Mesendoderm (in vitro differentiated cells): ENCODE measurements at regions not wholly inside any gene's neighbourhood (a gene's known extent, or its start where the extent isn't known, plus 50 kb on each side); places are given as distances from the start of the nearest gene placed in this dataset.

ENCODE experiments used
- DNase-seq: peaks from one replicate; pipeline ENCODE4 v3.0.0; 2013
- H2AK5ac ChIP-seq: 2 replicates; pipeline ENCODE4 v1.6.1; 2013; ENCODE audit warnings: low read length, inconsistent platforms
- H2BK120ac ChIP-seq: 2 replicates; pipeline ENCODE4 v1.6.1; 2013; ENCODE audit warnings: low read depth, mild to moderate bottlenecking, low read length, moderate library complexity, mixed read lengths
- H2BK15ac ChIP-seq: replicated peaks from 2 replicates; pipeline ENCODE4 v1.6.1; 2013; ENCODE audit warnings: low read depth, mild to moderate bottlenecking, moderate library complexity
- H2BK5ac ChIP-seq: 2 replicates; pipeline ENCODE4 v1.6.1; 2013; ENCODE audit warnings: low read length, inconsistent platforms
- H3K18ac ChIP-seq: 2 replicates; pipeline ENCODE4 v1.6.1; 2013; ENCODE audit warnings: mild to moderate bottlenecking, low read length, mixed read lengths
- H3K23ac ChIP-seq: one replicate; pipeline ENCODE4 v1.6.1; 2013; ENCODE audit warnings: low read length
- H3K27ac ChIP-seq: 2 replicates; pipeline ENCODE4 v1.5.1; 2013; ENCODE audit warnings: low read depth, mild to moderate bottlenecking, inconsistent platforms, low read length, moderate library complexity
- H3K27me3 ChIP-seq: 2 replicates; pipeline ENCODE4 v1.6.1; 2013; ENCODE audit warnings: low read length, control low read depth, mild to moderate bottlenecking, inconsistent platforms; ENCODE audit not compliant: insufficient read depth, poor library complexity
- H3K36me3 ChIP-seq: 2 replicates; pipeline ENCODE4 v1.6.1; 2013; ENCODE audit warnings: low read length, inconsistent platforms; ENCODE audit not compliant: control insufficient read depth, insufficient read depth
- H3K4ac ChIP-seq: one replicate; pipeline ENCODE4 v1.6.1; 2013; ENCODE audit warnings: low read depth, mild to moderate bottlenecking, low read length, moderate library complexity
- H3K4me1 ChIP-seq: 2 replicates; pipeline ENCODE4 v1.6.1; 2013; ENCODE audit warnings: low read depth, low read length, inconsistent platforms; ENCODE audit not compliant: control insufficient read depth
- H3K4me2 ChIP-seq: 2 replicates; pipeline ENCODE4 v1.6.1; 2013; ENCODE audit warnings: low read length
- H3K4me3 ChIP-seq: 2 replicates; pipeline ENCODE4 v1.5.1; 2013; ENCODE audit warnings: mild to moderate bottlenecking, low read length
- H3K56ac ChIP-seq: one replicate; pipeline ENCODE4 v1.6.1; 2013; ENCODE audit warnings: low read length
- H3K79me1 ChIP-seq: 2 replicates; pipeline ENCODE4 v1.6.1; 2013; ENCODE audit warnings: low read length, inconsistent platforms
- H3K79me2 ChIP-seq: 2 replicates; pipeline ENCODE4 v1.6.1; 2013; ENCODE audit warnings: mild to moderate bottlenecking, low read length; ENCODE audit not compliant: control insufficient read depth, insufficient read depth
- H3K9ac ChIP-seq: 2 replicates; pipeline ENCODE4 v1.6.1; 2013; ENCODE audit warnings: low read length, inconsistent platforms
- H4K5ac ChIP-seq: one replicate; pipeline ENCODE4 v1.6.1; 2013; ENCODE audit warnings: low read length
- H4K8ac ChIP-seq: one replicate; pipeline ENCODE4 v1.6.1; 2013; ENCODE audit warnings: low read depth, mild to moderate bottlenecking, control low read depth, low read length, moderate library complexity
- WGBS: extraction: QIAGEN DNeasy Blood & Tissue Kit; methylation state at CpG from one replicate; pipeline ENCODE4 v1.1.7; 2013; ENCODE audit warnings: low lambda C conversion rate, missing lambda C conversion rate; ENCODE audit not compliant: insufficient coverage; ENCODE audit errors: extremely low coverage; 5-methylcytosine and 5-hydroxymethylcytosine counted together

GRCh38 chr17:13775450-13775849 lies 173.7 kb upstream of the HS3ST3A1 start:
- Histone ChIP-seq H3K79me2 (no peaks in the 10 kb centered on the region), H2BK15ac (no peak overlapping the region), H3K4me3 (no peak overlapping the region), H4K8ac (no peak overlapping the region), H3K56ac (no peak overlapping the region), H2AK5ac (no peak overlapping the region), H2BK5ac (no peak overlapping the region), H3K4me2 (no peak overlapping the region), H3K36me3 (no peaks in the 10 kb centered on the region), H3K4me1 (no peaks in the 10 kb centered on the region), H2BK120ac (no peak overlapping the region), H3K23ac (no peak overlapping the region), H3K79me1 (no peaks in the 10 kb centered on the region), H3K27me3 (no peaks in the 10 kb centered on the region), H3K4ac (no peak overlapping the region), H3K9ac (no peak overlapping the region), H3K27ac (no peak overlapping the region), H3K18ac (no peak overlapping the region), H4K5ac (no peak overlapping the region)
- DNase-seq: no peak
- WGBS: no CpG with 5 or more reads among the region's 3 CpGs

GRCh38 chr17:13776027-13776551 lies 174.4 kb upstream of the HS3ST3A1 start:
- Histone ChIP-seq H3K79me2 (no peaks in the 10 kb centered on the region), H4K5ac (no peak overlapping the region), H2AK5ac (no peak overlapping the region), H4K8ac (no peak overlapping the region), H2BK15ac (no peak overlapping the region), H3K18ac (no peak overlapping the region), H3K36me3 (no peaks in the 10 kb centered on the region), H3K27me3 (no peaks in the 10 kb centered on the region), H2BK5ac (no peak overlapping the region), H3K79me1 (no peaks in the 10 kb centered on the region), H3K9ac (no peak overlapping the region), H3K56ac (no peak overlapping the region), H3K4me1 (no peaks in the 10 kb centered on the region), H3K27ac (no peak overlapping the region), H3K4ac (no peak overlapping the region), H3K23ac (no peak overlapping the region), H3K4me2 (no peak overlapping the region), H3K4me3 (no peak overlapping the region), H2BK120ac (no peak overlapping the region)
- DNase-seq: no peak
- WGBS: no CpG with 5 or more reads among the region's 7 CpGs

- H2AK5ac ChIP-seq: no peak overlapping the region
- H3K9ac ChIP-seq: no peak overlapping the region
- no peaks in the 10 kb centered on the region for H3K36me3 ChIP-seq
- H2BK15ac ChIP-seq: no peak overlapping the region
- H3K4me1 ChIP-seq: no peaks in the 10 kb centered on the region
- no peaks in the 10 kb centered on the region for H3K79me2 ChIP-seq
- H3K4ac ChIP-seq: no peak overlapping the region
- no peak overlapping the region for H4K8ac ChIP-seq
- H3K79me1 ChIP-seq: no peaks in the 10 kb centered on the region
- DNase-seq: no peak
- WGBS: no CpG with 5 or more reads among the region's 7 CpGs
- no peak overlapping the region for H3K23ac ChIP-seq
- H2BK5ac ChIP-seq: no peak overlapping the region
- H3K18ac ChIP-seq: no peak overlapping the region
- H4K5ac ChIP-seq: no peak overlapping the region
- no peak overlapping the region for H3K4me3 ChIP-seq
- no peak overlapping the region for H3K27ac ChIP-seq
- H3K27me3 ChIP-seq: no peaks in the 10 kb centered on the region
- no peak overlapping the region for H2BK120ac ChIP-seq
- H3K56ac ChIP-seq: no peak overlapping the region
- H3K4me2 ChIP-seq: no peak overlapping the region
Measured at GRCh38 chr17:13777003-13777402, 175.3 kb upstream of the HS3ST3A1 start.

GRCh38 chr17:13784434-13785095 lies 182.8 kb upstream of the HS3ST3A1 start:
- WGBS: no CpG with 5 or more reads among the region's 7 CpGs
- Histone ChIP-seq H3K27ac (no peak overlapping the region), H3K27me3 (no peaks in the 10 kb centered on the region), H2BK15ac (no peak overlapping the region), H3K79me1 (no peaks in the 10 kb centered on the region), H2BK120ac (no peak overlapping the region), H3K56ac (no peak overlapping the region), H3K36me3 (no peaks in the 10 kb centered on the region), H4K8ac (no peak overlapping the region), H2BK5ac (peak overlapping the region; percentile 46), H3K18ac (peak overlapping the region; percentile 70), H3K4me1 (peaks cover 7% of the 10 kb centered on the region), H3K9ac (no peak overlapping the region), H4K5ac (no peak overlapping the region), H3K4ac (no peak overlapping the region), H3K4me2 (no peak overlapping the region), H2AK5ac (peak overlapping the region; percentile 49), H3K4me3 (no peak overlapping the region), H3K23ac (no peak overlapping the region), H3K79me2 (no peaks in the 10 kb centered on the region)
- DNase-seq: no peak

GRCh38 chr17:13785981-13786598 lies 184.4 kb upstream of the HS3ST3A1 start:
- H2BK5ac ChIP-seq: peak overlapping the region; percentile 57
- no peak overlapping the region for H2AK5ac ChIP-seq
- no peak overlapping the region for H3K4me2 ChIP-seq
- H3K23ac ChIP-seq: no peak overlapping the region
- DNase-seq: no peak
- H3K56ac ChIP-seq: peak overlapping the region; percentile 63
- no peaks in the 10 kb centered on the region for H3K36me3 ChIP-seq
- H3K4me3 ChIP-seq: no peak overlapping the region
- no peak overlapping the region for H3K9ac ChIP-seq
- peak overlapping the region; percentile 6 for H3K27ac ChIP-seq
- no peaks in the 10 kb centered on the region for H3K79me1 ChIP-seq
- peak overlapping the region; percentile 56 for H2BK120ac ChIP-seq
- H3K4ac ChIP-seq: no peak overlapping the region
- H4K5ac ChIP-seq: no peak overlapping the region
- peaks cover 7% of the 10 kb centered on the region for H3K4me1 ChIP-seq
- no peak overlapping the region for H4K8ac ChIP-seq
- WGBS: no CpG with 5 or more reads among the region's 9 CpGs
- no peak overlapping the region for H3K18ac ChIP-seq
- no peak overlapping the region for H2BK15ac ChIP-seq
- H3K79me2 ChIP-seq: no peaks in the 10 kb centered on the region
- no peaks in the 10 kb centered on the region for H3K27me3 ChIP-seq
